Spleen (tissue), 11 donors: ENCODE measurements at regions not wholly inside any gene's neighbourhood (a gene's known extent, or its start where the extent isn't known, plus 50 kb on each side); places are given as distances from the start of the nearest gene placed in this dataset.

ENCODE experiments used
- DNase-seq: peaks from one replicate; pipeline ENCODE4 v3.0.0-alpha.2; 2020
- H3K27ac ChIP-seq, 8 donors: fragments of 200-600 bp; sonication (generic) in 7 of 8; 1 replicate in 4 of 8; 2 replicates in 4 of 8; pipeline versions ENCODE4 v1.5.0 to v1.8.0; 2016 to 2021; ENCODE audit warnings: inconsistent platforms in 4 of 8, mild to moderate bottlenecking in 4 of 8, moderate library complexity in 1 of 8
- H3K27me3 ChIP-seq, 7 donors: fragments of 200-600 bp; sonication (generic) in 6 of 7; replicated peaks in 1 of 7; 1 replicate in 4 of 7; 2 replicates in 3 of 7; pipeline versions ENCODE4 v1.5.0 to v1.8.0; 2016 to 2021; ENCODE audit warnings: inconsistent platforms in 3 of 7, mild to moderate bottlenecking in 1 of 7
- H3K36me3 ChIP-seq, 6 donors: fragments of 200-600 bp; sonication (generic) in 5 of 6; 1 replicate in 4 of 6; 2 replicates in 2 of 6; pipeline versions ENCODE4 v1.5.0 to v1.8.0; 2016 to 2021; ENCODE audit warnings: inconsistent platforms in 2 of 6
- H3K4me1 ChIP-seq, 6 donors: fragments of 200-600 bp; sonication (generic) in 5 of 6; 1 replicate in 3 of 6; 2 replicates in 3 of 6; pipeline versions ENCODE4 v1.5.0 to v1.8.0; 2016 to 2021; ENCODE audit warnings: inconsistent platforms in 3 of 6
- H3K4me3 ChIP-seq, 8 donors: fragments of 200-600 bp; sonication (generic) in 7 of 8; 1 replicate in 4 of 8; 2 replicates in 4 of 8; pipeline versions ENCODE4 v1.5.0 to v1.8.0; 2016 to 2021; ENCODE audit warnings: inconsistent platforms in 4 of 8, mild to moderate bottlenecking in 4 of 8, moderate library complexity in 2 of 8
- H3K9me3 ChIP-seq, 8 donors: fragments of 200-600 bp; sonication (generic) in 7 of 8; 1 replicate in 4 of 8; 2 replicates in 4 of 8; pipeline versions ENCODE4 v1.5.0 to v1.8.0; 2016 to 2021; ENCODE audit warnings: inconsistent platforms in 4 of 8
- POLR2A ChIP-seq, 3 donors: fragments of 450-650 bp; IDR thresholded peaks; one replicate each; pipeline ENCODE4 v1.5.1; 2017; ENCODE audit warnings: antibody characterized with exemption in 3 of 3, mild to moderate bottlenecking in 1 of 3
- POLR2AphosphoS5 ChIP-seq, 3 donors: sonication (generic); formaldehyde crosslinking; IDR thresholded peaks; one replicate each; pipeline ENCODE4 v1.5.1; 2017; ENCODE audit warnings: antibody characterized with exemption in 3 of 3
- WGBS, 5 donors: extraction: QIAGEN DNeasy Blood & Tissue Kit in 3 of 5; methylation state at CpG; one replicate each; pipeline versions ENCODE4 v1.1.5 to v1.1.7; 2013 to 2018; 5-methylcytosine and 5-hydroxymethylcytosine counted together
- intact Hi-C: fragments of 100-400 bp; cut with DNase I; formaldehyde crosslinking; loops from one replicate; pipeline ENCODE4 v1.15.0; 2023; ENCODE audit warnings: low total_unique reads
- TF ChIP-seq, protein P1 (sequence below), 11 experiments: fragments of 200-600 bp in 7 of 11; fragments of 450-650 bp in 4 of 11; sonication (generic) in 4 of 11; IDR thresholded peaks in 8 of 11; conservative IDR thresholded peaks in 3 of 11; 1 replicate in 7 of 11; 2 replicates in 4 of 11; pipeline versions ENCODE4 v1.4.0 to v1.8.0; 2016 to 2021; ENCODE audit warnings: antibody characterized with exemption in 11 of 11, inconsistent platforms in 4 of 11, mild to moderate bottlenecking in 1 of 11
- donor health status: healthy with polysubstance abuse.
- donor health status: DM: no; HTN: no; CAD: no; lungs with moderate emphysema.
- donor health status: DM: no; HTN: no; CAD: no.
- donor health status: Bipolar disorder and iron deficiency.
- donor health status: healthy.
- donor health status: DM: no; HTN: no; CAD: no.
- donor health status: DM: yes; HTN: yes; CAD: no.

DNA sequence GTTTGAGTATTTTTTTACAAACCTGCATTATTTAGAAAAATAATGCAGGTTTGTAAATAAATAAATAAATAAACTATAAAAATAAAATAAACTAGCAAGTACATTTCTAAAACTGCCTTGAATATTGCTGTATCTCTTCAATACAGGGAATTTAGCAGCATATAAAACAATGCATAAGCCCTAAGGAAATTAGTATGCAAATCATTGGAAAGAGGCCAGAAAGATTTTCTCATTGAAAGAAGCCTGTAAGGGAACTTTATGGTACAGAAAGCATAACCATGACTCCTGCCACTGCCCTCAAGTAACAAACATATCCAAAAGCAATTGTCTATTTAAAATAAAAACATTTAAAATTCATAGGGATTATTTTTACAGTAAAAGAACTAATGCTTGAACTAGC, 387.3 kb downstream of the HINT1 start:
- H3K9me3 ChIP-seq, result no peaks in the 10 kb centered on the region
- no peak for DNase-seq
- no peaks in the 10 kb centered on the region for H3K4me1 ChIP-seq
- no peak overlapping the region for H3K27ac ChIP-seq
- no peak overlapping the region for H3K4me3 ChIP-seq
- H3K27me3 ChIP-seq, result peaks cover 0 to 3% (median 0%) of the 10 kb centered on the region in 7 donors
- TF ChIP-seq POLR2A (IDR thresholded peaks at IDR 0.05) (no peak), POLR2AphosphoS5 (IDR thresholded peaks at IDR 0.05) (no peak)
- TF ChIP-seq, protein P1, sequence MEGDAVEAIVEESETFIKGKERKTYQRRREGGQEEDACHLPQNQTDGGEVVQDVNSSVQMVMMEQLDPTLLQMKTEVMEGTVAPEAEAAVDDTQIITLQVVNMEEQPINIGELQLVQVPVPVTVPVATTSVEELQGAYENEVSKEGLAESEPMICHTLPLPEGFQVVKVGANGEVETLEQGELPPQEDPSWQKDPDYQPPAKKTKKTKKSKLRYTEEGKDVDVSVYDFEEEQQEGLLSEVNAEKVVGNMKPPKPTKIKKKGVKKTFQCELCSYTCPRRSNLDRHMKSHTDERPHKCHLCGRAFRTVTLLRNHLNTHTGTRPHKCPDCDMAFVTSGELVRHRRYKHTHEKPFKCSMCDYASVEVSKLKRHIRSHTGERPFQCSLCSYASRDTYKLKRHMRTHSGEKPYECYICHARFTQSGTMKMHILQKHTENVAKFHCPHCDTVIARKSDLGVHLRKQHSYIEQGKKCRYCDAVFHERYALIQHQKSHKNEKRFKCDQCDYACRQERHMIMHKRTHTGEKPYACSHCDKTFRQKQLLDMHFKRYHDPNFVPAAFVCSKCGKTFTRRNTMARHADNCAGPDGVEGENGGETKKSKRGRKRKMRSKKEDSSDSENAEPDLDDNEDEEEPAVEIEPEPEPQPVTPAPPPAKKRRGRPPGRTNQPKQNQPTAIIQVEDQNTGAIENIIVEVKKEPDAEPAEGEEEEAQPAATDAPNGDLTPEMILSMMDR (IDR thresholded peaks at IDR 0.05 in 8 of 11, conservative IDR thresholded peaks at IDR 0.05 in 3 of 11), result no peak
- intact Hi-C loops, result no loop called here
- H3K36me3 ChIP-seq, result no peaks in the 10 kb centered on the region

DNA sequence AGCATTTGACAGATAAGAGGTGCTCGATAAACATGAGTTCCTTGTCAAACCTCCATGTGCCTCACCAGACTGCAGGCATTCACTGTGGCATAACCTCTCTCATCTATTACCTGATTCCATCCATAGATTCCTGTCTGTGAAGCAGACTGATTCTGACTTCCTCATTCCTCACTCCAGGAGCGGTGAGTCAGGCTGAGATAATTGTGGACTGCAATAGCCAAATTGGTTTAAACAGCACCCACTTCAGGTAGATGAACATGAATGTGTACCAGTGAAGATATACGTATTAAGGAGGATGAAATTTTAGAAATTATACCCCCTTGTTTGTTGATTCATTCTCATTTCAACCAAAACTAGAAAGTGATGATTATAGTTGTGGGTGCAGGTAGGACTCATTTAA, 391.2 kb downstream of the HINT1 start:
- Histone ChIP-seq H3K36me3 (no peaks in the 10 kb centered on the region), H3K4me1 (no peaks in the 10 kb centered on the region), H3K9me3 (no peaks in the 10 kb centered on the region), H3K4me3 (no peak overlapping the region), H3K27ac (no peak overlapping the region), H3K27me3 (no peaks in the 10 kb centered on the region)
- no peak for DNase-seq
- 83 to 92% (median 86%) methylated on average over 3 of the region's 3 CpGs for WGBS, 5 donors
- intact Hi-C loops, result no loop called here
- TF ChIP-seq, protein P1 (IDR thresholded peaks at IDR 0.05 in 8 of 11, conservative IDR thresholded peaks at IDR 0.05 in 3 of 11), result no peak
- TF ChIP-seq POLR2AphosphoS5 (IDR thresholded peaks at IDR 0.05), result no peak
- no peak for TF ChIP-seq POLR2A (IDR thresholded peaks at IDR 0.05)

DNA sequence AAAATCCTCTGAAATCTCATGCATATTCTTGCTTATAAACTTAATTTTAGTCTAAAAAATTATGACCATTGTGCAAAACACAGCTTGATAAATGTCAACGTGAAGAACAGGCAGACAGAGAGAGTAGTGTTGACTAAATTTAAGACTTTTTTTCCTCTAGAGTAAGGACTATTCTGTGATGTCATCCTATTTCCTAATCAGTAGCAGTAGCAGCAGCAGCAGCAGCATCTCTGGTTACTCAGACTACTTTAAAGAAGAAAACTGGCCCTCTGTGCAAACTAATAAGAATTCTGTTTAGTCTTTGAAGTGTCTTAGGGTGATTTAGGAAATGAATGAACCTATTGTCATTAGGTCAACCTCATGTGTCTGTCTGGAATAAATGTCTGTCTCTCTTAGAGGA, 403.0 kb downstream of the HINT1 start:
- WGBS, 5 donors, result 58 to 77% (median 64%) methylated on average over 1 of the region's 1 CpG
- peaks cover 0 to 4% (median 0%) of the 10 kb centered on the region in 8 donors for H3K9me3 ChIP-seq
- H3K27me3 ChIP-seq, result no peaks in the 10 kb centered on the region
- TF ChIP-seq POLR2AphosphoS5 (IDR thresholded peaks at IDR 0.05), result no peak
- TF ChIP-seq, protein P1 (IDR thresholded peaks at IDR 0.05 in 8 of 11, conservative IDR thresholded peaks at IDR 0.05 in 3 of 11), result no peak
- intact Hi-C loops, result no loop called here
- no peak overlapping the region for H3K4me3 ChIP-seq
- H3K27ac ChIP-seq, result no peak overlapping the region
- no peak for DNase-seq
- no peaks in the 10 kb centered on the region for H3K36me3 ChIP-seq
- H3K4me1 ChIP-seq, result no peaks in the 10 kb centered on the region

GRCh38 chr5:130759061-130759460, 406.0 kb downstream of the HINT1 start:
- TF ChIP-seq, protein P1 (IDR thresholded peaks at IDR 0.05 in 8 of 11, conservative IDR thresholded peaks at IDR 0.05 in 3 of 11), result no peak
- TF ChIP-seq POLR2A (IDR thresholded peaks at IDR 0.05) (no peak), POLR2AphosphoS5 (IDR thresholded peaks at IDR 0.05) (no peak)
- WGBS, 5 donors, result 77 to 83% (median 80%) methylated on average over 3 of the region's 3 CpGs
- Histone ChIP-seq H3K4me3 (no peak overlapping the region), H3K27me3 (no peaks in the 10 kb centered on the region), H3K36me3 (no peaks in the 10 kb centered on the region), H3K27ac (no peak overlapping the region), H3K9me3 (no peaks in the 10 kb centered on the region), H3K4me1 (no peaks in the 10 kb centered on the region)
- intact Hi-C loops, result no loop called here
- DNase-seq, result no peak
